ENCODE measurements at regions not wholly inside any gene's neighbourhood (a gene's known extent, or its start where the extent isn't known, plus 50 kb on each side); places are given as distances from the start of the nearest gene placed in this dataset.

DNA sequence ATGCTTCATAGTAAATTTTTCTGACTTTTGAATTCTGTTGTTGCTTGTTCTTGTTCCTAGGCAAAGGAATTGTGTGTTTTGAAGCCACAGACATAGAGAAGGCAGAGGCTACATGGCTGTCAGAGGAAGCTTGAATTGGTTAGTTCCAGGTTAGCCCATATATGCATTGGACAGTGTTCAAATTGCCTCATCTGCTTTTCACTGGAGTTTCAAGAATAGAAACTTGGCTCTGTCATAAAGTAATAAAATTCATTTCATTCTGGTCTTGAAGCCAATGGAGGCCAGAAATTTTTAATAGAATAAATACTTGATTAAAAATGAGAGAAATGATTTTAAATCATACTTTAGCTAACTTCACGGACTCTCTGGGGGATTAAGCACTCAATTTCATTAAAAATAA, 178.0 kb downstream of the YIPF5 start:
- H3K36me3 ChIP-seq (ENCODE audit: insufficient read depth, low read length) = no peaks in the 10 kb centered on the region
- H3K4me1 ChIP-seq (ENCODE audit: control insufficient read depth, insufficient read depth, low read length, unreplicated experiment) = peaks cover 3% of the 10 kb centered on the region
- H3K27me3 ChIP-seq (ENCODE audit: insufficient read depth, low read length) = no peaks in the 10 kb centered on the region
- no peak overlapping the region for H3K4me3 ChIP-seq (ENCODE audit: low read depth, low read length)
- no peak overlapping the region for H2AFZ ChIP-seq (ENCODE audit: low read length, unreplicated experiment)
- H3K79me2 ChIP-seq (ENCODE audit: control insufficient read depth, insufficient read depth, low read length, unreplicated experiment) = no peaks in the 10 kb centered on the region
- no peak overlapping the region for H3K27ac ChIP-seq (ENCODE audit: low read depth, low read length)

DNA sequence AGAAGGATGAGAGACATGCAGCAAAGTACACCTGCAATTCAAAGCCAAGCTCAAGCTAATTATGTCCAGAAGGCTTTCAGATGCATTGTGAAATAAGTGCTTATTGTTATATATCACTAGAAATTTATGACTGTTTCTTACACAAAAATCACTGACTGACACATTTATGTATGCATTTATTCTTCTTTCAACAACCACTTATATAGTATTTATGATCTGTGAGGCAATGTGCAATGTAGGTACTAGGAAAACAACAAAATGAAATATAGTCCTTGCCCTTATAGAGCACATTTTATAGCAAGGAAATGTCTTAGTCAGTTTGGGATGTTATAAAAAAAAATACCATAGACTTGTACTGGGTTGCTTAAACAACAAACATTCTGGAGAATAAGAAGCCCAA, 167.6 kb downstream of the YIPF5 start:
- Histone ChIP-seq H3K4me1 (ENCODE audit: control insufficient read depth, insufficient read depth, low read length, unreplicated experiment) (peaks cover 19% of the 10 kb centered on the region), H3K27ac (ENCODE audit: low read depth, low read length) (peak overlapping the region; percentile 83), H3K4me3 (ENCODE audit: low read depth, low read length) (no peak overlapping the region), H3K79me2 (ENCODE audit: control insufficient read depth, insufficient read depth, low read length, unreplicated experiment) (no peaks in the 10 kb centered on the region), H2AFZ (ENCODE audit: low read length, unreplicated experiment) (no peak overlapping the region), H3K27me3 (ENCODE audit: insufficient read depth, low read length) (no peaks in the 10 kb centered on the region), H3K36me3 (ENCODE audit: insufficient read depth, low read length) (no peaks in the 10 kb centered on the region)

DNA sequence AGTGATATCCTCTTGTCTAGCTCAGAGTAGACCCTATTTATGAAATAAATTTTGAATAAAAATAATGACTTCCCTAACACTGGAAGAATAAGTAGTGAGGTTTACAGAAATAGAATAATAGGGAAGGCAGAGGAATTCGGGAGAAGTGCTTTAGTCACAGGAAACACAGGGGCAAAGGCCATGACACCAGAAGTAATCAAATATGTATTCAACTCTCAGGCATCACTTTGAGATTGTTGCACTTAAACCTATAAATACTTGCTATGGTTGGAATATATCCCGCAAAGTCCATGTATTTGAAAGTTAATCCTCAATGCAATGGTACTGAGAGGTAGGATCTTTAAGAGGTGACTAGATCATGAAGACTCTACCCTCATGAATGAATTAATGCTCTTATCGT, 166.8 kb downstream of the YIPF5 start:
- no peaks in the 10 kb centered on the region for H3K36me3 ChIP-seq (ENCODE audit: insufficient read depth, low read length)
- H3K4me1 ChIP-seq (ENCODE audit: control insufficient read depth, insufficient read depth, low read length, unreplicated experiment) = peaks cover 19% of the 10 kb centered on the region
- H2AFZ ChIP-seq (ENCODE audit: low read length, unreplicated experiment) = no peak overlapping the region
- H3K27ac ChIP-seq (ENCODE audit: low read depth, low read length) = peak overlapping the region; percentile 83
- H3K79me2 ChIP-seq (ENCODE audit: control insufficient read depth, insufficient read depth, low read length, unreplicated experiment) = no peaks in the 10 kb centered on the region
- no peaks in the 10 kb centered on the region for H3K27me3 ChIP-seq (ENCODE audit: insufficient read depth, low read length)
- H3K4me3 ChIP-seq (ENCODE audit: low read depth, low read length) = peak overlapping the region; percentile 23; the same call in 1 of the 2 replicates

DNA sequence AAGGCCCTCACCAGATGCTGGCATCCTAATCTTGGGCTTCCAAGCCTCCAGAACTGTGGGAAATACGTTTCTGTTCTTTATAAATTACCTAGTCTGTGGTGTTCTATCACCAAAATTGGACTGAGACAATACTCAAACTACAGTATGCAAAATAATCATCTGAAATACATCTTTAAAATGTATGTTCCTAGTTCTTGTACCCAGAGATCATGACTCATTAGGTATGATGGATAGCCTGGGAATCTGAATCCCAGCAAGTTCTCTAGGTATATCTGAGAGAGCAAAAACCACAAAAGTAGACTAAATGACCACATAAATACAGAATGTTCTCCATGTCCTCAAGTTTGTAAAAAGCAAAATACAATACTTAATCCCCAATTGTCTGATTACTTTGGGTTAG, 166.3 kb downstream of the YIPF5 start:
- Histone ChIP-seq H3K79me2 (ENCODE audit: control insufficient read depth, insufficient read depth, low read length, unreplicated experiment) (no peaks in the 10 kb centered on the region), H2AFZ (ENCODE audit: low read length, unreplicated experiment) (peak overlapping the region; percentile 23), H3K27ac (ENCODE audit: low read depth, low read length) (peak overlapping the region; percentile 83), H3K27me3 (ENCODE audit: insufficient read depth, low read length) (no peaks in the 10 kb centered on the region), H3K36me3 (ENCODE audit: insufficient read depth, low read length) (no peaks in the 10 kb centered on the region), H3K4me3 (ENCODE audit: low read depth, low read length) (peak overlapping the region; percentile 23; the same call in 1 of the 2 replicates), H3K4me1 (ENCODE audit: control insufficient read depth, insufficient read depth, low read length, unreplicated experiment) (peaks cover 19% of the 10 kb centered on the region)

DNA sequence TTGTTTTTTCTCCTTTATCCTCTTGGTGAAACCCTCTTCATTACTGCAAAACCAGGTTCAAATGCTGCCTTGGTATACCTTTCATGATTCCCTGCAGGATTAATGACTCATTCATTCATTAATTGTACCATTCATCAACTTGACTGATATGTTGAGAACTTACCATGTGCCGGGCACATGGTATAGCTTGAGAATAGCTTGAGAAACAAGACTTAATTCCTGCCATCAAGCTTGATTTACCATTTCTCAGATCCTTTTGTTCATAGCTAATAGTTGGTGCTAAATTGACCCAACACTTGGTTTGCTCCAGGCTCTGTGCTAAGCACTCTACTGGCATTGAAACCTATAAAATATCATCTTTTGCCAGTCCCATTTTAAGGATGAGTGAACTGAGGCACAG, 165.7 kb downstream of the YIPF5 start:
- Histone ChIP-seq H3K27ac (ENCODE audit: low read depth, low read length) (peak overlapping the region; percentile 83), H3K36me3 (ENCODE audit: insufficient read depth, low read length) (no peaks in the 10 kb centered on the region), H3K79me2 (ENCODE audit: control insufficient read depth, insufficient read depth, low read length, unreplicated experiment) (no peaks in the 10 kb centered on the region), H3K27me3 (ENCODE audit: insufficient read depth, low read length) (no peaks in the 10 kb centered on the region), H3K4me3 (ENCODE audit: low read depth, low read length) (no peak overlapping the region), H3K4me1 (ENCODE audit: control insufficient read depth, insufficient read depth, low read length, unreplicated experiment) (peaks cover 19% of the 10 kb centered on the region), H2AFZ (ENCODE audit: low read length, unreplicated experiment) (no peak overlapping the region)

DNA sequence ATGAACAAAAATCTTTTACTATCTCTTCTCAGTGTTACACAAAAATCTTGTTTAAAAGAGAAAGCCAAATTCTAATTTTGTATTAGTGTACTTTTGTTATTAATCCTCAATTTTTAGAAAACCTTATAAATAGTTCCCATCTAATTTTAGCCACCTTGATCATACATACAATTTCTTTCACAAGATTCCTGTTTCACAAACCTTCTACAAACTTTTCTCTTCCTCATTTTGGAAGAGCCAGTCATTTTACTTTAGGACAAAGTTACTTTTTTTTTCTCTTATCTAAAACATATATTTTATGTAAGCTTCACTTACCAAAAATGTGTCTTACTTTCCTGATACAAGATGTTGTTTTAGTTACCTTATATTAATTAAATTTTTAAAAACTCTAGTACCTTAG, 161.3 kb downstream of the YIPF5 start:
- H3K27ac ChIP-seq (ENCODE audit: low read depth, low read length) = no peak overlapping the region
- no peak overlapping the region for H2AFZ ChIP-seq (ENCODE audit: low read length, unreplicated experiment)
- H3K4me1 ChIP-seq (ENCODE audit: control insufficient read depth, insufficient read depth, low read length, unreplicated experiment) = peaks cover 9% of the 10 kb centered on the region
- H3K79me2 ChIP-seq (ENCODE audit: control insufficient read depth, insufficient read depth, low read length, unreplicated experiment) = no peaks in the 10 kb centered on the region
- no peaks in the 10 kb centered on the region for H3K36me3 ChIP-seq (ENCODE audit: insufficient read depth, low read length)
- no peaks in the 10 kb centered on the region for H3K27me3 ChIP-seq (ENCODE audit: insufficient read depth, low read length)
- H3K4me3 ChIP-seq (ENCODE audit: low read depth, low read length) = no peak overlapping the region

DNA sequence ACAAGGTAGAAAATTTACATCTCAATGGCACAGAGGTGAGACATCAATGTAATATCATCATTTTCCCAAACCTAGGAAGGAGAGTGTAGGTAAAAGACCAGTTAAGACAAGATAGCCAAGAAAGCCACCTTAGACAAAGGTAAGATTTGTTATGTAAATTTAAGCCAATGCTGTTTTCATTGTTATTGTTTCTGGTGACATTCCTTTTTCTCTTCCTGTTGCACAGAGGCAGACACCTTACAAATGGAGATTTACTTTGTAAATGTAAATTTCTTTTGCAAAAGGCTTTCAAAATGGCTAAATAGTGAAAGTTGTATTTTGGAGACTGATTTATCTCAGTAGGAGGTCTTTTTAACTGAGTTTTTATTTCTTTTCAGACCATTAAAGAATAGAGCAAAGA, 159.1 kb downstream of the YIPF5 start:
- Histone ChIP-seq H3K4me3 (ENCODE audit: low read depth, low read length) (no peak overlapping the region), H3K79me2 (ENCODE audit: control insufficient read depth, insufficient read depth, low read length, unreplicated experiment) (no peaks in the 10 kb centered on the region), H3K36me3 (ENCODE audit: insufficient read depth, low read length) (no peaks in the 10 kb centered on the region), H3K4me1 (ENCODE audit: control insufficient read depth, insufficient read depth, low read length, unreplicated experiment) (no peaks in the 10 kb centered on the region), H3K27me3 (ENCODE audit: insufficient read depth, low read length) (no peaks in the 10 kb centered on the region), H3K27ac (ENCODE audit: low read depth, low read length) (no peak overlapping the region), H2AFZ (ENCODE audit: low read length, unreplicated experiment) (no peak overlapping the region)

DNA sequence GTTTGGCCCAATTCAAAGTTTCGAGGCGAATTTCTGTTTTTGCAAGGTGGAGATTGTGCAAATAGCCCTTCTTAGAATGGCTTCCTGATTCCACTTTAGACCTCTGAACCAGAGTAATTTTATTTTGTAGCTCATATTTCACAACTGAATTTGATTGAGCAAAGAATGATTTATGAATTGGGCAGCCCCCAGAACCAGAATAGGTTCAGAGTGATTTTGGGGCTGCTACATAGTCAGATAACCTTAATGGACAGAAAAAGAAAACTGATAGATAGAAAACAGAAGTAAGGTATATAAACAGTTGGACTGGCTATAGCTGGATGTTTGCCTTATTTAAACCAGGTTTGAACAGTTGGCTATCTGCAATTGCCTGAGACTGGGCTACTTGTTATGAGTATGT, 156.6 kb downstream of the YIPF5 start:
- Histone ChIP-seq H3K4me3 (ENCODE audit: low read depth, low read length) (no peak overlapping the region), H3K36me3 (ENCODE audit: insufficient read depth, low read length) (no peaks in the 10 kb centered on the region), H3K27me3 (ENCODE audit: insufficient read depth, low read length) (no peaks in the 10 kb centered on the region), H2AFZ (ENCODE audit: low read length, unreplicated experiment) (no peak overlapping the region), H3K27ac (ENCODE audit: low read depth, low read length) (no peak overlapping the region), H3K4me1 (ENCODE audit: control insufficient read depth, insufficient read depth, low read length, unreplicated experiment) (no peaks in the 10 kb centered on the region), H3K79me2 (ENCODE audit: control insufficient read depth, insufficient read depth, low read length, unreplicated experiment) (no peaks in the 10 kb centered on the region)

DNA sequence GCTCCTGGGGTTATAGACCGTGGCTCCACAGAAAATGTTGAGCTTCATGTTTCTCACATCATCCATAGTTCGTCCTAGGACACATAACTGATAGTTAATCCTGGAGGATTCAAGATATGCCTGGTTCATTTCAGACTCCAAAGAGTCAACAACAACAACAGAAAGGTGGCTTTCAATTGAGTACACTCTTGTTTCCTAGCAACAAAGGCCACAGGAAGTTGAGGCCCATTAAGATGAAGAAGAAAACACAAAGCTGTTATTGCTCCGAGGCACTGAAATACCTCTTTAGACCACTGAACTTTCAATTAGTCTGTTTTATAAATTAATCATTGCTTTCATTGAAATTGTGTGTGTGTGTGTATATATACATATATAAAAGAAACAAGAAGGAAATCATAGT, 154.5 kb downstream of the YIPF5 start:
- no peak overlapping the region for H2AFZ ChIP-seq (ENCODE audit: low read length, unreplicated experiment)
- H3K4me3 ChIP-seq (ENCODE audit: low read depth, low read length) = no peak overlapping the region
- H3K4me1 ChIP-seq (ENCODE audit: control insufficient read depth, insufficient read depth, low read length, unreplicated experiment) = no peaks in the 10 kb centered on the region
- no peak overlapping the region for H3K27ac ChIP-seq (ENCODE audit: low read depth, low read length)
- no peaks in the 10 kb centered on the region for H3K27me3 ChIP-seq (ENCODE audit: insufficient read depth, low read length)
- no peaks in the 10 kb centered on the region for H3K36me3 ChIP-seq (ENCODE audit: insufficient read depth, low read length)
- no peaks in the 10 kb centered on the region for H3K79me2 ChIP-seq (ENCODE audit: control insufficient read depth, insufficient read depth, low read length, unreplicated experiment)

DNA sequence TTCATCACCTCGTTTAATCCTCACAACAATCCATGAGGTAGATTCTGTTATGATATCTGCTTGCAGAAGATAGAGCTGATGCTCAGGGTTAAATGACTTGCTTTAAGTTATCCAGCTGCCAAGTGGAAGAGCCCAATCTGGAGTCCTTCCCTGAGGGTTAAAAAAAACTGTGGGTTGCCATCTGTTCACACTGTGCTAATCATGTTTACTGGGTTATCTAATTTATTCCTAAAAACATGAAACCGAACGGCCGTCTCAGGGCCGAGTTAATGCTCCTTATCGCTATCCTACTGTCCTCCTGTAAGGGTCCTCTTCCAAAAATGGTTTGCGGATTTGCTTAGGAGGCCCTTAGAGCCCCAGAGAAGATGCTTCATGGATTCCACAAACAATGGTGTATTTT, 153.3 kb downstream of the YIPF5 start:
- no peaks in the 10 kb centered on the region for H3K4me1 ChIP-seq (ENCODE audit: control insufficient read depth, insufficient read depth, low read length, unreplicated experiment)
- H3K27me3 ChIP-seq (ENCODE audit: insufficient read depth, low read length) = no peaks in the 10 kb centered on the region
- H3K36me3 ChIP-seq (ENCODE audit: insufficient read depth, low read length) = no peaks in the 10 kb centered on the region
- H2AFZ ChIP-seq (ENCODE audit: low read length, unreplicated experiment) = no peak overlapping the region
- no peak overlapping the region for H3K27ac ChIP-seq (ENCODE audit: low read depth, low read length)
- no peaks in the 10 kb centered on the region for H3K79me2 ChIP-seq (ENCODE audit: control insufficient read depth, insufficient read depth, low read length, unreplicated experiment)
- H3K4me3 ChIP-seq (ENCODE audit: low read depth, low read length) = no peak overlapping the region

DNA sequence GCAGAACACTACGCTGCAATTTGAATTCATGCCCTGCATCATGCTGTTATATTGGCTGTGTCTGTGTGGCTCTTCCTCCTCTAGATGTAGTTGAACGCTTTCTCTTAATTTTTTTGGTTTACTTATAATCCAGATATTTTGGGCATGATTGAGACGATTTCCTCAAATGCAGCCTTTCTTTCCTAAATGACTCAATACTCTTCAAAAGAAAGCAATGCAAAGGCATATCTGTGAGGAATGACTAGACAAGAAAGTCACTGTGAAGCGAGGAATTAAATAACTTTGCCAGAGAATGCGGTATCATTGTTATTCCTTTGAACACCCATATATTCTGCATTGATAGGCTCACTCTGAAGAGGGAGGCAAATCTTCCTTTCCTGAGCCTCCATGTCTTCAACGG, 152.8 kb downstream of the YIPF5 start:
- H3K27me3 ChIP-seq (ENCODE audit: insufficient read depth, low read length) = no peaks in the 10 kb centered on the region
- no peak overlapping the region for H3K4me3 ChIP-seq (ENCODE audit: low read depth, low read length)
- no peaks in the 10 kb centered on the region for H3K36me3 ChIP-seq (ENCODE audit: insufficient read depth, low read length)
- H3K27ac ChIP-seq (ENCODE audit: low read depth, low read length) = no peak overlapping the region
- H2AFZ ChIP-seq (ENCODE audit: low read length, unreplicated experiment) = no peak overlapping the region
- no peaks in the 10 kb centered on the region for H3K79me2 ChIP-seq (ENCODE audit: control insufficient read depth, insufficient read depth, low read length, unreplicated experiment)
- no peaks in the 10 kb centered on the region for H3K4me1 ChIP-seq (ENCODE audit: control insufficient read depth, insufficient read depth, low read length, unreplicated experiment)

Measured in ACC112 (cell line).